ENCODE measurements at regions not wholly inside any gene's neighbourhood (a gene's known extent, or its start where the extent isn't known, plus 50 kb on each side); places are given as distances from the start of the nearest gene placed in this dataset.

DNA sequence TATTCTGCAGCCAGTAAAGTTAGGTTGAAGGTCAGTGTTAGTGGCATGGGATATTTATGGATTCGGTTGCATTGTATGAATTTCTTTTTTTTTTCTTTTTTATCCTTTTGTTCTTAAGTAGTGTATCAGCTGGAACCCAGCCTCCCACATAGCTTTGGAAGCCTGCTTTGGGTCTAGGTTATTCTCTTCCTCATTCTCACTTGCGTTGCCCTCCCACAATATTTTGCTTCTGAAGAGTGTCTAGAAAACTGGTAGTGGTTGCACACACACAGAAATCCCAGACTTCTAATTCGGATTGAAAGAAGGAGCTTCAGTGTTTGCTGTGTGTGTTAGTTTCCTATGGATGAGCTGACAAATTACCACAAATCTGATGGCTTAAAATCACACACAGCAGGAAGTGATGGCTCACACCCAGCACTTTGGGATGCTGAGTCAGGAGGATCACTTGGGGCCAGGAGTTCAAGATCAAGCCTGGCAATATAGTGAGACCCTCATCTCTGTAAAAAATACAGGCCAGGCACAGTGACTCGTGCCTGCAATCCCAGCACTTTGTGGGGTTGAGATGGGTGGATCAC is 104.8 kb downstream of the ARL4C start:
- TF ChIP-seq POLR2A (IDR thresholded peaks at IDR 0.05; ENCODE audit: low read depth, low read length), result no peak
- no peak for TF ChIP-seq EZH2 (IDR thresholded peaks at IDR 0.05; ENCODE audit: borderline replicate concordance, low read depth, low read length, severe bottlenecking)
- TF ChIP-seq POLR2AphosphoS5 (IDR thresholded peaks at IDR 0.05; ENCODE audit: insufficient read depth, low read depth, low read length), result no peak
- TF ChIP-seq, protein P1, sequence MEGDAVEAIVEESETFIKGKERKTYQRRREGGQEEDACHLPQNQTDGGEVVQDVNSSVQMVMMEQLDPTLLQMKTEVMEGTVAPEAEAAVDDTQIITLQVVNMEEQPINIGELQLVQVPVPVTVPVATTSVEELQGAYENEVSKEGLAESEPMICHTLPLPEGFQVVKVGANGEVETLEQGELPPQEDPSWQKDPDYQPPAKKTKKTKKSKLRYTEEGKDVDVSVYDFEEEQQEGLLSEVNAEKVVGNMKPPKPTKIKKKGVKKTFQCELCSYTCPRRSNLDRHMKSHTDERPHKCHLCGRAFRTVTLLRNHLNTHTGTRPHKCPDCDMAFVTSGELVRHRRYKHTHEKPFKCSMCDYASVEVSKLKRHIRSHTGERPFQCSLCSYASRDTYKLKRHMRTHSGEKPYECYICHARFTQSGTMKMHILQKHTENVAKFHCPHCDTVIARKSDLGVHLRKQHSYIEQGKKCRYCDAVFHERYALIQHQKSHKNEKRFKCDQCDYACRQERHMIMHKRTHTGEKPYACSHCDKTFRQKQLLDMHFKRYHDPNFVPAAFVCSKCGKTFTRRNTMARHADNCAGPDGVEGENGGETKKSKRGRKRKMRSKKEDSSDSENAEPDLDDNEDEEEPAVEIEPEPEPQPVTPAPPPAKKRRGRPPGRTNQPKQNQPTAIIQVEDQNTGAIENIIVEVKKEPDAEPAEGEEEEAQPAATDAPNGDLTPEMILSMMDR (IDR thresholded peaks at IDR 0.05; ENCODE audit: extremely low read depth in 1 of 2, insufficient read depth in 1 of 2, low read depth in 1 of 2, low read length in 2 of 2), result no peak
- TF ChIP-seq MYC (IDR thresholded peaks at IDR 0.05; ENCODE audit: low read depth, low read length), result no peak
- TF ChIP-seq GATA2 (IDR thresholded peaks at IDR 0.05; ENCODE audit: insufficient read depth, insufficient read length, low read depth, low read length), result no peak
- TF ChIP-seq, protein P2, sequence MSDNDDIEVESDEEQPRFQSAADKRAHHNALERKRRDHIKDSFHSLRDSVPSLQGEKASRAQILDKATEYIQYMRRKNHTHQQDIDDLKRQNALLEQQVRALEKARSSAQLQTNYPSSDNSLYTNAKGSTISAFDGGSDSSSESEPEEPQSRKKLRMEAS (IDR thresholded peaks at IDR 0.05; ENCODE audit: insufficient read depth, insufficient read length), result no peak
